ENCODE measurements at regions not wholly inside any gene's neighbourhood (a gene's known extent, or its start where the extent isn't known, plus 50 kb on each side); places are given as distances from the start of the nearest gene placed in this dataset.

DNA sequence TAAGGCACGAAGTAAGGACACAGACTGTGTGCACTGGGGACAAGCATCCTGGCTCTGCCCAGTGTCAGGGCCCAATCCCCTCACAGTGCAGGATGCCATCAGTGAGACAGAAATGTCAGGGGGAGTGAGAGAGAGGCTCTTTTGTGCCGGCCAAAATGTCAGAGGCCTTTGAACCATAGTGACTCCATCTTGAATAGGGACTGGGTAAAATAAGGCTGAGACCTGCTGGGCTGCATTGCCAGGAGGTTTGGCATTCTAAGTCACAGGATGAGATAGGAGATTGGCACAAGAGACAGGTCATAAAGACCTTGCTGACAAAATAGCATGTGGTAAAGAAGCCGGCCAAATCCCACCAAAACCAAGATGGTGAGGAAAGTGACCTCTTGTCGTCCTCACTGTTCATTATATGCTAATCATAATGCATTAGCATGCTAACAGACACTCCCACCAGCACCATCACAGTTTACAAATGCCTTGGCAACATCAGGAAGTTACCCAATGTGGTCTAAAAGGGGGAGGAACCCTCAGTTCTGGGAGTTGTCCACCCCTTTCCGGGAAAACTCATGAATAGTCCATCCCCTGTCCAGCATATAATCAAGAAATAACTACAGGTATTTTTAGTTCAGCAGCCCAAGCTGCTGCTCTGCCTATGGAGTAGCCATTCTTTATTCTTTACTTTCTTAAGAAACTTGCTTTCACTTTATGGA is 337.4 kb downstream of the LPIN1 start:
- no peaks in the 10 kb centered on the region for H3K27me3 ChIP-seq
- no peaks in the 10 kb centered on the region for H3K4me1 ChIP-seq
- H3K27ac ChIP-seq: no peak overlapping the region
- TF ChIP-seq EP300 (IDR thresholded peaks at IDR 0.05): no peak
- TF ChIP-seq POLR2A (IDR thresholded peaks at IDR 0.05): no peak
- no peak for TF ChIP-seq CTCF (IDR thresholded peaks at IDR 0.05)
- TF ChIP-seq POLR2AphosphoS5 (IDR thresholded peaks at IDR 0.05): no peak
- no peak for DNase-seq
- no peaks in the 10 kb centered on the region for H3K9me3 ChIP-seq
- WGBS, 2 donors: 83% methylated on average over 5 of the region's 5 CpGs
- H3K4me3 ChIP-seq: no peak overlapping the region
- intact Hi-C loops (cut with DNase I): no loop called here
- H3K36me3 ChIP-seq: no peaks in the 10 kb centered on the region

DNA sequence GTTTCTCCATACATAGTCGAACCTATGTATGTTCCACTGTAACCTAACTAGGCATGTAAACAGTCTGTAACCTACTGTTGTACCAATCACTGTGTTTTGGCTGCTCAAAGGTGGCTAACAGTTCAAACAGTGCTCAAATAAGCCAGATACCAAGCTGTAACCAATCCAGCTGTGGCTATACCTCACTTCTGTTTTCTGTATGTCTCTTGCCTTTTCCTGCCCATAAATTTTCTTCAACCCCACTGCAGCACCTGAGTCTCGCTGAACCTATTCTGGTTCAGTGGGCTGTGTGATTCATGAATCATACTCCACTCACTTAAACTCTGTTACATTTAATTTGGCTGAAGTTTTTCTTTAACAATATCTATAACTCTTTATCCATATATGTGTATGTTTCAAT is 340.7 kb downstream of the LPIN1 start:
- Histone ChIP-seq H3K4me1 (no peaks in the 10 kb centered on the region), H3K27ac (no peak overlapping the region), H3K4me3 (no peak overlapping the region), H3K36me3 (no peaks in the 10 kb centered on the region), H3K27me3 (no peaks in the 10 kb centered on the region), H3K9me3 (no peaks in the 10 kb centered on the region)
- WGBS, 2 donors: 60 to 76% methylated on average over 2 of the region's 2 CpGs
- intact Hi-C loops (cut with DNase I): no loop called here
- TF ChIP-seq CTCF (IDR thresholded peaks at IDR 0.05) (no peak), POLR2AphosphoS5 (IDR thresholded peaks at IDR 0.05) (no peak), POLR2A (IDR thresholded peaks at IDR 0.05) (no peak)
- no peak for DNase-seq

DNA sequence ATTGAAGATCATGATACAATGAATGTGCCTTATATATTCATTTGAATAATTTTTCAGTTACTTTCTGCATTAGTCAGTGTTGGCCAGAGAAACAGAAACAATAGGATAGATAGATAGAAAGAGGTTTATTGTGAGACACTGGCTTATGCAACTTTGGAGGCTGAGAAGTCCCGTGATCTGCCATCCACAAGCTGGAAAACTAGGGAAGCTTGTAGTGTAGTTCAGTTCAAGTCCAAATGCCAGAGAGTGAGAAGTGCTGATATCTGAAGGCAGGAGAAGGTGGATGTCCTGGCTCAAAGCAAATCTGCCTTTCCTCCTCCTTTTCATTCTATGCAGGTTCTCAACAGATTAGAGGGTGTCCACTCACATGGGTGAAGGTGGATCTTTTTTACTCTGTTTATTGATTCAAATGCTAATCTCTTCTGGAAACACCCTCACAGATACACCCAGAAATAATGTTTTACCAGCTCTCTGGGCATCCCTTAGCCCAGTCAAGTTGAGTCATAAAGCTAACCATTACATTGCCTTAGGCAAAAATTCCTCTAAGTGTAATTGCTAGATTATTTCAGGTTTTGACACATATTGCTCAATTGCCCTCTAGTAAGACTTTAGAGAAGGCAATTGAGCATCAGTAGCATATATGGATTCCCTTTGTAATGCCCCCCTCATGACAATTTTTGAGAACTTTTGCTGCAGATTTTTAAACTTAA is 341.4 kb downstream of the LPIN1 start:
- H3K4me3 ChIP-seq: no peak overlapping the region
- TF ChIP-seq POLR2A (IDR thresholded peaks at IDR 0.05): no peak
- TF ChIP-seq POLR2AphosphoS5 (IDR thresholded peaks at IDR 0.05): no peak
- TF ChIP-seq CTCF (IDR thresholded peaks at IDR 0.05): no peak
- TF ChIP-seq EP300 (IDR thresholded peaks at IDR 0.05): no peak
- DNase-seq: no peak
- no peaks in the 10 kb centered on the region for H3K27me3 ChIP-seq
- H3K36me3 ChIP-seq: no peaks in the 10 kb centered on the region
- 90 to 95% methylated on average over 1 of the region's 1 CpG for WGBS, 2 donors
- intact Hi-C loops (cut with DNase I): no loop called here
- no peaks in the 10 kb centered on the region for H3K4me1 ChIP-seq
- H3K27ac ChIP-seq: no peak overlapping the region
- H3K9me3 ChIP-seq: no peaks in the 10 kb centered on the region

- TF ChIP-seq CTCF (IDR thresholded peaks at IDR 0.05): no peak
- TF ChIP-seq EP300 (IDR thresholded peaks at IDR 0.05): no peak
- TF ChIP-seq POLR2A (IDR thresholded peaks at IDR 0.05): no peak
- no peak for TF ChIP-seq POLR2AphosphoS5 (IDR thresholded peaks at IDR 0.05)
- intact Hi-C loops (cut with DNase I): no loop called here
- H3K36me3 ChIP-seq: no peaks in the 10 kb centered on the region
- no peak for DNase-seq
- H3K27me3 ChIP-seq: no peaks in the 10 kb centered on the region
- H3K4me3 ChIP-seq: no peak overlapping the region
- H3K4me1 ChIP-seq: no peaks in the 10 kb centered on the region
- 78 to 83% methylated on average over 1 of the region's 1 CpG for WGBS, 2 donors
- H3K9me3 ChIP-seq: no peaks in the 10 kb centered on the region
- no peak overlapping the region for H3K27ac ChIP-seq
Observed at GRCh38 chr2:12089001-12089400, 342.6 kb downstream of the LPIN1 start.
